Progenitor cell of endocrine pancreas (in vitro differentiated cells): ENCODE measurements at regions not wholly inside any gene's neighbourhood (a gene's known extent, or its start where the extent isn't known, plus 50 kb on each side); places are given as distances from the start of the nearest gene placed in this dataset.
A peak's percentile ranks its signal among the peaks of the same experiment; 100 is the strongest.

ENCODE experiments used
- DNase-seq: peaks from one replicate; pipeline ENCODE4 v3.0.0; 2021; ENCODE audit warnings: low spot score; ENCODE audit not compliant: unreplicated experiment
- H3K27ac Mint-ChIP-seq: 2 replicates; pipeline ENCODE4 v1.8.0; 2021; ENCODE audit warnings: mild to moderate bottlenecking, moderate library complexity, mixed read lengths
- H3K27me3 Mint-ChIP-seq: 2 replicates; pipeline ENCODE4 v1.8.0; 2021; ENCODE audit warnings: mixed read lengths
- H3K36me3 Mint-ChIP-seq: 2 replicates; pipeline ENCODE4 v1.8.0; 2022; ENCODE audit warnings: mixed read lengths; ENCODE audit not compliant: insufficient read depth
- H3K4me1 Mint-ChIP-seq: 2 replicates; pipeline ENCODE4 v1.8.0; 2021; ENCODE audit warnings: low read depth, mixed read lengths
- H3K4me3 Mint-ChIP-seq: 2 replicates; pipeline ENCODE4 v1.8.0; 2021; ENCODE audit warnings: low read depth, mild to moderate bottlenecking, moderate library complexity, mixed read lengths
- H3K9me3 Mint-ChIP-seq: 2 replicates; pipeline ENCODE4 v1.8.0; 2021; ENCODE audit warnings: low read depth, mixed read lengths
- TF ChIP-seq, protein P1 (sequence below): fragments of 200-600 bp; sonication (generic); IDR thresholded peaks from one replicate; pipeline ENCODE4 v1.5.0; 2021; ENCODE audit warnings: antibody characterized with exemption, mild to moderate bottlenecking; ENCODE audit not compliant: unreplicated experiment

DNA sequence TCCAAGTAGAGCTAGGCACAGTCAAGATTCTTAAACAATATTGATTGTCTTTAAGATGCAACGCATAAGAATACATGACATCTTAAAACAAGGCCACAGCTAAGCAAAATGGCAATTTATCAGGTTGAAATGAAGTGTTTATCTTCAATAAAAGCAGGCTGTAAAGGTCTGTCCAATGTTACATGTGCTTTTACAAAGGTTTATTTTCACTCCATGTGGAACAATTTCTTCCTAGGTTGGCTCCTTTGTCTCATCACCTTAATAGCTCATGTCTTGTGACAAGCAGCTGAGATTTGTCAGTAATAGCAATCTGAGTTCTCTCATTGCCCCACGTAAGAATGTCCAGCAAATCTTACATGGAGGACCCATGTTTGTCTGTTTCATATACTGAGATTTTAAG is 437.6 kb downstream of the GPAM start:
- Mint-ChIP-seq H3K36me3 (no peaks in the 10 kb centered on the region), H3K4me1 (no peaks in the 10 kb centered on the region), H3K27me3 (no peaks in the 10 kb centered on the region), H3K4me3 (no peak overlapping the region), H3K27ac (no peak overlapping the region), H3K9me3 (no peaks in the 10 kb centered on the region)
- TF ChIP-seq, protein P1, sequence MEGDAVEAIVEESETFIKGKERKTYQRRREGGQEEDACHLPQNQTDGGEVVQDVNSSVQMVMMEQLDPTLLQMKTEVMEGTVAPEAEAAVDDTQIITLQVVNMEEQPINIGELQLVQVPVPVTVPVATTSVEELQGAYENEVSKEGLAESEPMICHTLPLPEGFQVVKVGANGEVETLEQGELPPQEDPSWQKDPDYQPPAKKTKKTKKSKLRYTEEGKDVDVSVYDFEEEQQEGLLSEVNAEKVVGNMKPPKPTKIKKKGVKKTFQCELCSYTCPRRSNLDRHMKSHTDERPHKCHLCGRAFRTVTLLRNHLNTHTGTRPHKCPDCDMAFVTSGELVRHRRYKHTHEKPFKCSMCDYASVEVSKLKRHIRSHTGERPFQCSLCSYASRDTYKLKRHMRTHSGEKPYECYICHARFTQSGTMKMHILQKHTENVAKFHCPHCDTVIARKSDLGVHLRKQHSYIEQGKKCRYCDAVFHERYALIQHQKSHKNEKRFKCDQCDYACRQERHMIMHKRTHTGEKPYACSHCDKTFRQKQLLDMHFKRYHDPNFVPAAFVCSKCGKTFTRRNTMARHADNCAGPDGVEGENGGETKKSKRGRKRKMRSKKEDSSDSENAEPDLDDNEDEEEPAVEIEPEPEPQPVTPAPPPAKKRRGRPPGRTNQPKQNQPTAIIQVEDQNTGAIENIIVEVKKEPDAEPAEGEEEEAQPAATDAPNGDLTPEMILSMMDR: no peak
- no peak for DNase-seq

DNA sequence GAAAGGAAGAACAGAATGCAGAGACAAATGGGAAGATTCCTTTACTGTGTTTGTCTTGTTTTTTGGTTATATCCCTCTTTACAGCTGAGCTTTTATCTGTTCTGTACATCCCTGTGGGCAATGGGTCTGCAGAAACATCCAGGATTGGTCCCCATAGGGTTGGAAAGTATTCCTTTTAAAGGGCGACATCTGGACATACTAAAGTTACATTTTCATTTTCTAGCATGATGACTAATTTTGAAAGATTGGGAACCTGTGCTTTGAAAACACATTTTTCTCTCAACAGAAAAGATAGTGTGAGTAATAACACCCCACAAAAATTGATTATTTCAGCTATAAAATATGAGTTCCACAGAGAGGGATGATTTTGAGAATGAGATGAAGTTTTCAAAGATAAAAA is 435.8 kb downstream of the GPAM start:
- Mint-ChIP-seq H3K27ac (no peak overlapping the region), H3K36me3 (no peaks in the 10 kb centered on the region), H3K27me3 (no peaks in the 10 kb centered on the region), H3K9me3 (no peaks in the 10 kb centered on the region), H3K4me3 (no peak overlapping the region), H3K4me1 (no peaks in the 10 kb centered on the region)
- TF ChIP-seq, protein P1: no peak
- DNase-seq: no peak

DNA sequence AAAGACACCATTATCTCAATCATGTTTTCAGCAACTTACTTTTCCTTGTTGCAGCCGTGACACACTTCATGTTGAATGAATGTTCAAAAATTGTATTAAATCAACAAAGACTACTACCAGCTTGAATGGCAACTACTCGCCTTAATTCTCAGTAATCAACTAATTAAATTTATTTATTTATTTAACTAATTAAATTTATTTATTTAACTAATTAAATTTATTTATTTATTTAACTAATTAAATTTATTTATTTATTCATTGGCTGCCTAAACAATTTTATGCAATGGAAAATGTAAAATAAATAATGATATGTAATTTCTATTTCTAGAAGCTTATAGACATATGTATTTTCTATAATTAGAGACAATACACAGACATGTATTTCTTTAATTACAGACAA is 435.4 kb downstream of the GPAM start:
- TF ChIP-seq, protein P1: no peak
- H3K4me1 Mint-ChIP-seq: no peaks in the 10 kb centered on the region
- H3K36me3 Mint-ChIP-seq: no peaks in the 10 kb centered on the region
- H3K27ac Mint-ChIP-seq: no peak overlapping the region
- no peaks in the 10 kb centered on the region for H3K27me3 Mint-ChIP-seq
- no peak overlapping the region for H3K4me3 Mint-ChIP-seq
- no peaks in the 10 kb centered on the region for H3K9me3 Mint-ChIP-seq
- DNase-seq: no peak

- H3K27ac Mint-ChIP-seq: no peak overlapping the region
- no peaks in the 10 kb centered on the region for H3K27me3 Mint-ChIP-seq
- no peak for DNase-seq
- no peaks in the 10 kb centered on the region for H3K36me3 Mint-ChIP-seq
- H3K9me3 Mint-ChIP-seq: no peaks in the 10 kb centered on the region
- no peaks in the 10 kb centered on the region for H3K4me1 Mint-ChIP-seq
- TF ChIP-seq, protein P1: no peak
- no peak overlapping the region for H3K4me3 Mint-ChIP-seq
Observed at GRCh38 chr10:111750165-111750849, 433.3 kb downstream of the GPAM start.

DNA sequence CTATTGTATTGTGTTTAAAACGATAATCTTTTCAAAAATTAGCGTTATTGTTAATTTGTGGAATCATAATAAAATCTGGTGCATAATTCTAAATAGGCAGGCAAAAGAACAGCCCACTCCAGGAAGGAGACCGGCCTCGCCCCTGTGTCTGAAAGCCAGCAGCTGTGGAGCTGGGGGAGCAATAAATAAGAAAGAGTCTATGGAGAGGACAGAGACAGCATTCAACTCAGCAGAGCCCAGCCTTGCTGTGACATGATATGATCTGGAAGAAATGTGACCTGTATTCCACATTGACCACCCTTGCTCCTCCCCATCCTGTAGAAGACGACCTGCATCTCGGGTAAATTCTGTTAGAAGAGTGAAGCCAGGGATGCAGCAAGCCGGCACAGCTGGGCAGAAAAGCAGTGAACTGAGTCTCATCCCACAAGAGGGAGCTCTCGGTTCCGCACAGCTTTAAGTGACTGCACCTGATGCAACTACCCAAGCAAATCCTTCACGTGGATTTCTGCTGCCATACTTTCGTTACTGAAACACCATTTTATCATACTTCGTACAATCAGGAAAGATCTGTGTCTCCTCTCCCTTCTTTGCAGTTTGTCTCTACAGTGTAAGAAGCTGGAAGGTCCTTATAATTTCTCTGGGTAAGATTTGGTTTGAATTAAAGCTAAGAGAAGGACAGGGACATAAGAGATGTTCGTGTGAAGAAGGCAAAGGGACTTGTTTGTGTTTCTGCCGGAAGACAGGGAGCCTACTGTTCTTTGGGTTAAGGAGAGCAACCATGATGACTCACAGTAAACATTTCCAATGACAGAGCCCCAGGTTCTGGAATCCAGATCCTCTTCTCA is 427.1 kb downstream of the GPAM start:
- Mint-ChIP-seq H3K36me3 (no peaks in the 10 kb centered on the region), H3K9me3 (no peaks in the 10 kb centered on the region), H3K27me3 (peaks cover 24% of the 10 kb centered on the region), H3K4me3 (no peak overlapping the region), H3K4me1 (no peaks in the 10 kb centered on the region), H3K27ac (no peak overlapping the region)
- TF ChIP-seq, protein P1: peak; percentile 69
- peak; percentile 30 for DNase-seq
